ENCODE measurements at regions not wholly inside any gene's neighbourhood (a gene's known extent, or its start where the extent isn't known, plus 50 kb on each side); places are given as distances from the start of the nearest gene placed in this dataset.

DNA sequence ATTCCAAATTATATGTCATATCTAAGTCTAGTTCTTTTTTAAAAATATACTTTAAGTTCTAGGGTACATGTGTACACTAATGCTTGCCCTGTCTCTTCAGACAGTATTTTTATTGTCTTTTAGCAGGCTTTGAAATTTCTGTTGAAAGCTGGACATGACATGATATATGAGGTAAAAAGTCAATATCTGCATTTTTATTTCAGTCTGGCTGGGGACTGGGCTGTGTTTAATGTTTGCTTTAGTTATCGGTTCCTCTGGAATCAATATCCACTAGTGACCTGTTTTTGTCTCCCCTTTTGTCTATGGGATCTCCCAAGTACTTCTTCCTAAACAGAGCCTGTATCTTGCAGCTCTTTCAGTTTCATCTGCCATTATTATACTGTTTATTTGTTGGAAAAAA, 786.2 kb upstream of the GJE1 start:
- TF ChIP-seq, protein P1, sequence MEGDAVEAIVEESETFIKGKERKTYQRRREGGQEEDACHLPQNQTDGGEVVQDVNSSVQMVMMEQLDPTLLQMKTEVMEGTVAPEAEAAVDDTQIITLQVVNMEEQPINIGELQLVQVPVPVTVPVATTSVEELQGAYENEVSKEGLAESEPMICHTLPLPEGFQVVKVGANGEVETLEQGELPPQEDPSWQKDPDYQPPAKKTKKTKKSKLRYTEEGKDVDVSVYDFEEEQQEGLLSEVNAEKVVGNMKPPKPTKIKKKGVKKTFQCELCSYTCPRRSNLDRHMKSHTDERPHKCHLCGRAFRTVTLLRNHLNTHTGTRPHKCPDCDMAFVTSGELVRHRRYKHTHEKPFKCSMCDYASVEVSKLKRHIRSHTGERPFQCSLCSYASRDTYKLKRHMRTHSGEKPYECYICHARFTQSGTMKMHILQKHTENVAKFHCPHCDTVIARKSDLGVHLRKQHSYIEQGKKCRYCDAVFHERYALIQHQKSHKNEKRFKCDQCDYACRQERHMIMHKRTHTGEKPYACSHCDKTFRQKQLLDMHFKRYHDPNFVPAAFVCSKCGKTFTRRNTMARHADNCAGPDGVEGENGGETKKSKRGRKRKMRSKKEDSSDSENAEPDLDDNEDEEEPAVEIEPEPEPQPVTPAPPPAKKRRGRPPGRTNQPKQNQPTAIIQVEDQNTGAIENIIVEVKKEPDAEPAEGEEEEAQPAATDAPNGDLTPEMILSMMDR (IDR thresholded peaks at IDR 0.05), result no peak
- TF ChIP-seq ZFX (IDR thresholded peaks at IDR 0.05; ENCODE audit: borderline replicate concordance), result no peak
